Stimulated activated CD4-positive, alpha-beta T cell treated with anti-CD3 and anti-CD28 coated beads, Interleukin-4, amount 100 ng/mL, for 24 hours (primary cell): ENCODE measurements at regions not wholly inside any gene's neighbourhood (a gene's known extent, or its start where the extent isn't known, plus 50 kb on each side); places are given as distances from the start of the nearest gene placed in this dataset.
A peak's percentile ranks its signal among the peaks of the same experiment; 100 is the strongest.

Experiments
- DNase-seq: peaks from one replicate; pipeline ENCODE4 v3.0.0-alpha.2; 2020

- DNase-seq: no peak
Observed at GRCh38 chr13:26456650-26457049, 100.8 kb upstream of the WASF3 start.

- DNase-seq: no peak
Observed at GRCh38 chr13:26457212-26457611, 100.3 kb upstream of the WASF3 start.

- DNase-seq: no peak
Observed at GRCh38 chr13:26458196-26458749, 99.2 kb upstream of the WASF3 start.

- DNase-seq: no peak
Observed at GRCh38 chr13:26459276-26460131, 98.0 kb upstream of the WASF3 start.

- DNase-seq: no peak
Observed at GRCh38 chr13:26460648-26461047, 96.8 kb upstream of the WASF3 start.

GRCh38 chr13:26463296-26463695, 94.2 kb upstream of the WASF3 start:
- no peak for DNase-seq

- no peak for DNase-seq
Observed at GRCh38 chr13:26463848-26464247, 93.6 kb upstream of the WASF3 start.

- DNase-seq: no peak
Observed at GRCh38 chr13:26465514-26465913, 92.0 kb upstream of the WASF3 start.

GRCh38 chr13:26465954-26466353, 91.5 kb upstream of the WASF3 start:
- DNase-seq: no peak

GRCh38 chr13:26468265-26468801, 89.2 kb upstream of the WASF3 start:
- DNase-seq: no peak

- no peak for DNase-seq
Observed at GRCh38 chr13:26469602-26470001, 87.9 kb upstream of the WASF3 start.

- DNase-seq: no peak
Observed at GRCh38 chr13:26471807-26472206, 85.7 kb upstream of the WASF3 start.

GRCh38 chr13:26473571-26474230, 83.8 kb upstream of the WASF3 start:
- DNase-seq: no peak

- DNase-seq: no peak
Observed at GRCh38 chr13:26474286-26474685, 83.2 kb upstream of the WASF3 start.

- no peak for DNase-seq
Observed at GRCh38 chr13:26475176-26476110, 82.0 kb upstream of the WASF3 start.

GRCh38 chr13:26476111-26476781, 81.2 kb upstream of the WASF3 start:
- DNase-seq: no peak

- no peak for DNase-seq
Observed at GRCh38 chr13:26476782-26477142, 80.7 kb upstream of the WASF3 start.

- no peak for DNase-seq
Observed at GRCh38 chr13:26477681-26478080, 79.8 kb upstream of the WASF3 start.

GRCh38 chr13:26480246-26480855, 77.1 kb upstream of the WASF3 start:
- no peak for DNase-seq

- DNase-seq: peak; percentile 69
Observed at GRCh38 chr13:26482451-26483197, 74.9 kb upstream of the WASF3 start.

- no peak for DNase-seq
Observed at GRCh38 chr13:26483546-26483945, 73.9 kb upstream of the WASF3 start.
